ENCODE measurements at regions not wholly inside any gene's neighbourhood (a gene's known extent, or its start where the extent isn't known, plus 50 kb on each side); places are given as distances from the start of the nearest gene placed in this dataset.

- CTCF ChIA-PET: no interaction called here
- DNase-seq: no peak
- Mint-ChIP-seq H3K4me1 (ENCODE audit: low read depth, unreplicated experiment) (no peaks in the 10 kb centered on the region), H3K4me3 (ENCODE audit: low read depth, unreplicated experiment) (no peak overlapping the region), H3K36me3 (ENCODE audit: insufficient read depth, unreplicated experiment) (no peaks in the 10 kb centered on the region), H3K27ac (ENCODE audit: unreplicated experiment) (no peak overlapping the region), H3K9me3 (ENCODE audit: low read depth, unreplicated experiment) (no peaks in the 10 kb centered on the region), H3K27me3 (ENCODE audit: unreplicated experiment) (peaks cover 77% of the 10 kb centered on the region)
- intact Hi-C loops (cut with micrococcal nuclease; ENCODE audit: unreplicated experiment): no loop called here
- TF ChIP-seq CTCF (IDR thresholded peaks at IDR 0.05; ENCODE audit: unreplicated experiment): no peak
- BruUV-seq (replicated peaks): no TSS peak
Observed at GRCh38 chr1:38326135-38326534, 279.5 kb upstream of the POU3F1 start.

DNA sequence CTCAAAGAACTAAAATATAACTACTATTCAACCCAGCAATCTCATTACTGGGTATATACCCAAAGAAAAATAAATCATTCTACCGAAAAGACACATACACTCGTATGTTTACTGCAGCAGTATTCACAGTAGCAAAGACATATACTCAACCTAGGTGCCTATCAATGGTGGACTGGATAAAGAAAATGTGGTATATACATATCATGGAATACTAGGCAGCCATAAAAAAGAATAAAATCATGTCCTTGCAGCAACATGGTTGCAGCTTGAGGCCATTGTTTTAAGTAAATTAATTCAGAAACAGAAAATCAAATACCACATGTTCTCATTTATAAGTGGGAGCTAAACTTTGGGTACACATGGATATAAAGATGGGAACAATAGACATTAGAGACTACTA is 266.2 kb upstream of the POU3F1 start:
- CTCF ChIA-PET: no interaction called here
- no TSS peak for BruUV-seq (replicated peaks)
- no peaks in the 10 kb centered on the region for H3K4me1 Mint-ChIP-seq (ENCODE audit: low read depth, unreplicated experiment)
- no peak overlapping the region for H3K4me3 Mint-ChIP-seq (ENCODE audit: low read depth, unreplicated experiment)
- H3K36me3 Mint-ChIP-seq (ENCODE audit: insufficient read depth, unreplicated experiment): no peaks in the 10 kb centered on the region
- no peak for DNase-seq
- TF ChIP-seq CTCF (IDR thresholded peaks at IDR 0.05; ENCODE audit: unreplicated experiment): no peak
- no peaks in the 10 kb centered on the region for H3K9me3 Mint-ChIP-seq (ENCODE audit: low read depth, unreplicated experiment)
- H3K27me3 Mint-ChIP-seq (ENCODE audit: unreplicated experiment): peaks cover 50% of the 10 kb centered on the region
- no peak overlapping the region for H3K27ac Mint-ChIP-seq (ENCODE audit: unreplicated experiment)
- intact Hi-C loops (cut with micrococcal nuclease; ENCODE audit: unreplicated experiment): no loop called here

DNA sequence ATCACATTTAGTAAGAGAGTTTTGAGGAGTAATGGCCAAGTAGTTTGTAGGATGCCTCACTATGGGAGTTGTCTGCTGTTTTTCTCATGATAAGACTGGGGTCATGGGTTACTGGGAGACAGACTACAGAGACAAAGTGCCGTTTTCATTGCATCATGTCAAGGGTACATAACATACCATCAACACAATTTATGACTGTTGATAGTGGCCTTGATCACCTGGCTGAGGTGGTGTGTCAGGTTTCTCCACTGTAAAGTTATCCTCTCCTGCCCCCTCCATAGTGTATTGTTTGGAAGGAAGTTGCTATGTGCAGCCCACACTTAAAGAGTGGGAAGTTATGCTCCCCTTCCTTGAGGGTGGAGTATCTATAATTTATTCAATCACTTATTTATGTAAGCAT is 263.5 kb upstream of the POU3F1 start:
- H3K36me3 Mint-ChIP-seq (ENCODE audit: insufficient read depth, unreplicated experiment): no peaks in the 10 kb centered on the region
- TF ChIP-seq CTCF (IDR thresholded peaks at IDR 0.05; ENCODE audit: unreplicated experiment): no peak
- BruUV-seq (replicated peaks): no TSS peak
- peaks cover 42% of the 10 kb centered on the region for H3K27me3 Mint-ChIP-seq (ENCODE audit: unreplicated experiment)
- no peaks in the 10 kb centered on the region for H3K9me3 Mint-ChIP-seq (ENCODE audit: low read depth, unreplicated experiment)
- intact Hi-C loops (cut with micrococcal nuclease; ENCODE audit: unreplicated experiment): no loop called here
- no peak for DNase-seq
- no peak overlapping the region for H3K27ac Mint-ChIP-seq (ENCODE audit: unreplicated experiment)
- CTCF ChIA-PET: no interaction called here
- H3K4me1 Mint-ChIP-seq (ENCODE audit: low read depth, unreplicated experiment): no peaks in the 10 kb centered on the region
- no peak overlapping the region for H3K4me3 Mint-ChIP-seq (ENCODE audit: low read depth, unreplicated experiment)

- Mint-ChIP-seq H3K9me3 (ENCODE audit: low read depth, unreplicated experiment) (no peaks in the 10 kb centered on the region), H3K27ac (ENCODE audit: unreplicated experiment) (no peak overlapping the region), H3K4me3 (ENCODE audit: low read depth, unreplicated experiment) (no peak overlapping the region), H3K27me3 (ENCODE audit: unreplicated experiment) (peaks cover 42% of the 10 kb centered on the region), H3K36me3 (ENCODE audit: insufficient read depth, unreplicated experiment) (no peaks in the 10 kb centered on the region), H3K4me1 (ENCODE audit: low read depth, unreplicated experiment) (no peaks in the 10 kb centered on the region)
- DNase-seq: no peak
- intact Hi-C loops (cut with micrococcal nuclease; ENCODE audit: unreplicated experiment): no loop called here
- BruUV-seq (replicated peaks): no TSS peak
- no peak for TF ChIP-seq CTCF (IDR thresholded peaks at IDR 0.05; ENCODE audit: unreplicated experiment)
- CTCF ChIA-PET: no interaction called here
Observed at GRCh38 chr1:38308780-38309179, 262.2 kb upstream of the POU3F1 start.

DNA sequence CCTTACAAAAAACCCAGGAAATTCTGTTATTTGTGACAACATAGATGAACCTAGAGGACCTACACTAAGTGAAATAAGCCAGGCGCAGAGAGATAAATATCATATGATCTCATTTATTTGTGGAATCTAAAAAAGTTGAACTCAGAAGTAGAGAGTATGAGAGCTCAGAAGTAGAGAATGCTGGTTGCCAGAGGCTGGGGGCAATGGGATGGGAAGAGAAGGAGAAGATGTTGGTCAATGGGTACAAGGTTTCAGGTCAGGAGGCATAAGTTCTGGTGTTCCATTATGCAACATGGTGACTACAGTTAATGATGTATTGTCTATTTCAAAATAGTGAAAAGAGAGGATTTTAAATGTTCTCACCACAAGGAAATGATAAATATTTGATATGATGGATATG is 259.1 kb upstream of the POU3F1 start:
- CTCF ChIA-PET: no interaction called here
- no peak for TF ChIP-seq CTCF (IDR thresholded peaks at IDR 0.05; ENCODE audit: unreplicated experiment)
- BruUV-seq (replicated peaks): no TSS peak
- H3K27me3 Mint-ChIP-seq (ENCODE audit: unreplicated experiment): peaks cover 57% of the 10 kb centered on the region
- no peak overlapping the region for H3K27ac Mint-ChIP-seq (ENCODE audit: unreplicated experiment)
- H3K4me1 Mint-ChIP-seq (ENCODE audit: low read depth, unreplicated experiment): no peaks in the 10 kb centered on the region
- H3K36me3 Mint-ChIP-seq (ENCODE audit: insufficient read depth, unreplicated experiment): no peaks in the 10 kb centered on the region
- no peak for DNase-seq
- no peaks in the 10 kb centered on the region for H3K9me3 Mint-ChIP-seq (ENCODE audit: low read depth, unreplicated experiment)
- no peak overlapping the region for H3K4me3 Mint-ChIP-seq (ENCODE audit: low read depth, unreplicated experiment)
- intact Hi-C loops (cut with micrococcal nuclease; ENCODE audit: unreplicated experiment): no loop called here

Measured in Calu3 (cell line).